GM23338 (cell line): ENCODE measurements at regions not wholly inside any gene's neighbourhood (a gene's known extent, or its start where the extent isn't known, plus 50 kb on each side); places are given as distances from the start of the nearest gene placed in this dataset.

ENCODE experiments used
- ATAC-seq: fragments of 200-7000 bp; cut with Tn5 transposase; 3 replicates; pipeline ENCODE4 v1.9.1; 2020
- DNase-seq: peaks from one replicate; pipeline ENCODE4 v3.0.0-alpha.2; 2015; ENCODE audit warnings: low spot score
- H2AFZ ChIP-seq: fragments of 200-600 bp; sonication (generic); 2 replicates; pipeline ENCODE4 v1.8.0; 2016; ENCODE audit warnings: antibody characterized with exemption, mild to moderate bottlenecking, moderate library complexity
- H3F3A ChIP-seq: fragments of 200-600 bp; sonication (generic); replicated peaks from 2 replicates; pipeline ENCODE4 v1.8.0; 2017; ENCODE audit warnings: antibody characterized with exemption, mixed run types, low read depth
- H3K27ac ChIP-seq: fragments of 200-600 bp; sonication (generic); 2 replicates; pipeline ENCODE4 v1.6.1; 2016; ENCODE audit warnings: low read depth
- H3K27me3 ChIP-seq: fragments of 200-600 bp; sonication (generic); 2 replicates; pipeline ENCODE4 v1.8.0; 2016; ENCODE audit warnings: mild to moderate bottlenecking, mixed run types, moderate library complexity; ENCODE audit not compliant: insufficient read depth
- H3K36me3 ChIP-seq: fragments of 200-600 bp; sonication (generic); 2 replicates; pipeline ENCODE4 v1.8.0; 2016; ENCODE audit warnings: mild to moderate bottlenecking; ENCODE audit not compliant: insufficient read depth
- H3K4me1 ChIP-seq: fragments of 200-600 bp; sonication (generic); 2 replicates; pipeline ENCODE4 v1.8.0; 2016; ENCODE audit warnings: mild to moderate bottlenecking, moderate library complexity; ENCODE audit not compliant: insufficient read depth
- H3K4me2 ChIP-seq: fragments of 200-600 bp; sonication (generic); 2 replicates; pipeline ENCODE4 v1.7.1; 2017; ENCODE audit warnings: mixed run types
- H3K4me3 ChIP-seq: fragments of 200-600 bp; sonication (generic); 2 replicates; pipeline ENCODE4 v1.6.1; 2016; ENCODE audit warnings: mixed run types
- H3K79me2 ChIP-seq: fragments of 200-600 bp; sonication (generic); replicated peaks from 2 replicates; pipeline ENCODE4 v1.8.0; 2017; ENCODE audit warnings: mild to moderate bottlenecking; ENCODE audit not compliant: insufficient read depth
- H3K9me2 ChIP-seq: fragments of 200-600 bp; sonication (generic); 2 replicates; pipeline ENCODE4 v1.8.0; 2017; ENCODE audit not compliant: insufficient read depth
- H4K20me1 ChIP-seq: fragments of 200-600 bp; sonication (generic); replicated peaks from 2 replicates; pipeline ENCODE4 v1.8.0; 2017; ENCODE audit warnings: mild to moderate bottlenecking; ENCODE audit not compliant: insufficient read depth
- H3K27ac Mint-ChIP-seq: 2 replicates; pipeline ENCODE4 v1.8.0; 2020; ENCODE audit warnings: inconsistent platforms, mild to moderate bottlenecking, moderate library complexity, mixed read lengths
- H3K27me3 Mint-ChIP-seq: 3 replicates; pipeline ENCODE4 v1.8.0; 2022; ENCODE audit warnings: low read depth, mild to moderate bottlenecking, moderate library complexity, mixed read lengths, inconsistent platforms; ENCODE audit not compliant: insufficient read depth, poor library complexity
- H3K36me3 Mint-ChIP-seq: 3 replicates; pipeline ENCODE4 v1.8.0; 2021; ENCODE audit warnings: low read depth, mild to moderate bottlenecking, inconsistent platforms, moderate library complexity, mixed read lengths
- H3K4me1 Mint-ChIP-seq: 3 replicates; pipeline ENCODE4 v1.8.0; 2020; ENCODE audit warnings: mild to moderate bottlenecking, inconsistent platforms, mixed read lengths
- H3K4me3 Mint-ChIP-seq: 3 replicates; pipeline ENCODE4 v1.8.0; 2021; ENCODE audit warnings: moderate library complexity, mild to moderate bottlenecking, inconsistent platforms, mixed read lengths
- H3K9me3 Mint-ChIP-seq: 3 replicates; pipeline ENCODE4 v1.8.0; 2020; ENCODE audit warnings: moderate library complexity, mild to moderate bottlenecking, inconsistent platforms, mixed read lengths
- CREB1 ChIP-seq: fragments of 250-450 bp; sonication (Bioruptor Pico); IDR thresholded peaks from 2 replicates; pipeline ENCODE4 v1.5.0; 2020; ENCODE audit warnings: low read depth, mild to moderate bottlenecking, moderate library complexity
- CTCF ChIP-seq, 2 experiments: fragments of 200-600 bp in 1 of 2; sonication (generic) in 1 of 2; conservative IDR thresholded peaks; 2 replicates each; pipeline versions ENCODE4 v1.5.1 to v1.6.1; 2016 to 2017; ENCODE audit warnings: antibody characterized with exemption in 2 of 2, low read depth in 2 of 2, mild to moderate bottlenecking in 2 of 2, moderate library complexity in 1 of 2
- ETS1 ChIP-seq: IDR thresholded peaks from 2 replicates; pipeline ENCODE4 v1.6.1; 2016; ENCODE audit warnings: antibody characterized with exemption
- EZH2 ChIP-seq: fragments of 200-600 bp; sonication (generic); IDR thresholded peaks from one replicate; pipeline ENCODE4 v1.8.0; 2017; ENCODE audit warnings: antibody characterized with exemption, mild to moderate bottlenecking, low read depth; ENCODE audit not compliant: unreplicated experiment
- EZH2phosphoT487 ChIP-seq: fragments of 200-600 bp; sonication (generic); IDR thresholded peaks from one replicate; pipeline ENCODE4 v1.8.1; 2018; ENCODE audit warnings: antibody characterized with exemption; ENCODE audit not compliant: unreplicated experiment
- JUNB ChIP-seq: IDR thresholded peaks from one replicate; pipeline ENCODE4 v1.6.1; 2016; ENCODE audit warnings: antibody characterized with exemption; ENCODE audit not compliant: unreplicated experiment
- NANOG ChIP-seq: IDR thresholded peaks from 2 replicates; pipeline ENCODE4 v1.6.1; 2016; ENCODE audit warnings: antibody characterized with exemption, borderline replicate concordance
- POLR2AphosphoS5 ChIP-seq: IDR thresholded peaks from 2 replicates; pipeline ENCODE4 v1.6.1; 2016; ENCODE audit warnings: antibody characterized with exemption, low read depth
- REST ChIP-seq: IDR thresholded peaks from one replicate; pipeline ENCODE4 v1.6.1; 2018; ENCODE audit warnings: antibody characterized with exemption; ENCODE audit not compliant: unreplicated experiment
- STAT1 ChIP-seq: IDR thresholded peaks from one replicate; pipeline ENCODE4 v1.6.1; 2016; ENCODE audit warnings: antibody characterized with exemption; ENCODE audit not compliant: unreplicated experiment
- ZNF114 ChIP-seq: fragments of 250-450 bp; sonication (Bioruptor Pico); IDR thresholded peaks from 2 replicates; pipeline ENCODE4 v1.5.0; 2020; ENCODE audit warnings: mild to moderate bottlenecking, moderate library complexity
- ZNF331 ChIP-seq: fragments of 250-450 bp; sonication (Bioruptor Pico); IDR thresholded peaks from 2 replicates; pipeline ENCODE4 v1.5.0; 2020; ENCODE audit warnings: low read depth, mild to moderate bottlenecking, moderate library complexity
- ZNF462 ChIP-seq: fragments of 250-450 bp; sonication (Bioruptor Pico); IDR thresholded peaks from 2 replicates; pipeline ENCODE4 v1.5.0; 2020; ENCODE audit warnings: mild to moderate bottlenecking, moderate library complexity

GRCh38 chr3:102662498-102662772 lies 227.6 kb downstream of the ZPLD1 start:
- H3K4me3 ChIP-seq: no peak overlapping the region
- H3F3A ChIP-seq: no peaks in the 10 kb centered on the region
- Mint-ChIP-seq H3K36me3 (no peaks in the 10 kb centered on the region), H3K27ac (no peak overlapping the region), H3K27me3 (peaks cover 2% of the 10 kb centered on the region), H3K4me1 (no peaks in the 10 kb centered on the region), H3K4me3 (no peak overlapping the region), H3K9me3 (peaks cover 3% of the 10 kb centered on the region; the same call in 1 of the 3 replicates)
- H3K27ac ChIP-seq: no peak overlapping the region
- H3K4me1 ChIP-seq: no peaks in the 10 kb centered on the region
- H4K20me1 ChIP-seq: no peaks in the 10 kb centered on the region
- ATAC-seq (no peak), DNase-seq (no peak)
- H3K36me3 ChIP-seq: no peaks in the 10 kb centered on the region
- no peak overlapping the region for H3K4me2 ChIP-seq
- no peaks in the 10 kb centered on the region for H3K27me3 ChIP-seq
- no peaks in the 10 kb centered on the region for H3K79me2 ChIP-seq
- H2AFZ ChIP-seq: no peak overlapping the region
- TF ChIP-seq ZNF331 (CRISPR knock-in tag) (no peak), POLR2AphosphoS5 (no peak), NANOG (no peak), EZH2phosphoT487 (no peak), ZNF462 (CRISPR knock-in tag) (no peak), CTCF (conservative IDR thresholded peaks at IDR 0.05; ENCODE audit: low read depth in 2 of 2) (no peak), ZNF114 (CRISPR knock-in tag) (no peak), CREB1 (no peak), ETS1 (no peak), STAT1 (no peak), REST (no peak), JUNB (no peak), EZH2 (no peak)
- 0 out of 2 replicates have a peak, but pooled peaks cover 2% of the 10 kb centered on the region for H3K9me2 ChIP-seq
